Loucy (cell line): ENCODE measurements at regions not wholly inside any gene's neighbourhood (a gene's known extent, or its start where the extent isn't known, plus 50 kb on each side); places are given as distances from the start of the nearest gene placed in this dataset.

Experiments
- CTCF ChIP-seq: fragments of 200-600 bp; sonication (generic); conservative IDR thresholded peaks from 2 replicates; pipeline ENCODE4 v1.5.1; 2014; ENCODE audit warnings: mild to moderate bottlenecking, antibody characterized with exemption, low read length
- EZH2phosphoT487 ChIP-seq: fragments of 200-600 bp; IDR thresholded peaks from 2 replicates; pipeline ENCODE4 v1.6.1; 2018; ENCODE audit warnings: antibody characterized with exemption, mild to moderate bottlenecking, moderate library complexity, borderline replicate concordance

GRCh38 chr3:144079634-144080033 is 108.0 kb downstream of the DIPK2A start:
- TF ChIP-seq CTCF, result no peak
- TF ChIP-seq EZH2phosphoT487, result no peak
